Activated T-cell treated with anti-CD3 and anti-CD28 coated beads, Interleukin-2, amount 50 U/mL, for 72 hours (primary cell): ENCODE measurements at regions not wholly inside any gene's neighbourhood (a gene's known extent, or its start where the extent isn't known, plus 50 kb on each side); places are given as distances from the start of the nearest gene placed in this dataset.

Source experiments
- ATAC-seq, 2 donors: fragments of 150-1000 bp; cut with Tn5 transposase; replicated peaks in 1 of 2; 2 replicates each; pipeline ENCODE4 v1.10.0; 2021; ENCODE audit warnings: moderate library complexity in 2 of 2, mild to moderate bottlenecking in 1 of 2
- DNase-seq, 2 donors: peaks; one replicate each; pipeline ENCODE4 v3.0.0; 2021 to 2022; ENCODE audit warnings: mixed read lengths in 1 of 2
- H3K27ac Mint-ChIP-seq: one replicate; pipeline ENCODE4 v1.8.0; 2022; ENCODE audit warnings: mild to moderate bottlenecking, moderate library complexity, mixed read lengths
- H3K27me3 Mint-ChIP-seq: one replicate; pipeline ENCODE4 v1.8.0; 2022; ENCODE audit warnings: low read depth, mixed read lengths
- H3K36me3 Mint-ChIP-seq, 2 donors: one replicate each; pipeline ENCODE4 v1.8.0; 2022; ENCODE audit warnings: mixed read lengths in 2 of 2, mild to moderate bottlenecking in 1 of 2; ENCODE audit not compliant: insufficient read depth in 2 of 2
- H3K4me1 Mint-ChIP-seq: one replicate; pipeline ENCODE4 v1.8.0; 2022; ENCODE audit warnings: low read depth, mixed read lengths
- H3K4me3 Mint-ChIP-seq, 2 donors: one replicate each; pipeline ENCODE4 v1.8.0; 2022; ENCODE audit warnings: mild to moderate bottlenecking in 2 of 2, mixed read lengths in 2 of 2, moderate library complexity in 2 of 2
- H3K9me3 Mint-ChIP-seq, 2 donors: one replicate each; pipeline ENCODE4 v1.8.0; 2022; ENCODE audit warnings: mixed read lengths in 2 of 2

DNA sequence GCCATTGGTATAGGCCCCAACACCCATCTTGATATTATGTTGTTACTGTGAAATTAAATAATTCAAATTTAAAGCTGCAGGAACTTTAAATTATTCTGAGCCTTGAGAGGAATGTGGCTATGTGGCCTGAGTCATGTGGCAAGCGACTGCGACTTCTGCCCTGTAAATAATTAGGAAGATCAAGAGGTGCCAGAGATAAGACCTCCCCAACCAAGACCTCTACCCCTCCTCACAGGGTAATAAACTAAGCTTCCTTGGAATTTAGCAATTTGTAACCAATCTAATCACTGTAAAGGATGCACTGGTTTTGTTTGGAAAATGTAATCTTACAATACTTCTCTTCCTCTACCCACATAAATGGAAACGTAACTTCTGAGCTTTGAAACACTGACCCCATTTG, 501.9 kb downstream of the RAPGEF2 start:
- Mint-ChIP-seq H3K9me3 (peaks cover 0 to 5% of the 10 kb centered on the region in 2 donors), H3K36me3 (no peaks in the 10 kb centered on the region), H3K4me1 (no peaks in the 10 kb centered on the region), H3K27ac (no peak overlapping the region), H3K27me3 (no peaks in the 10 kb centered on the region), H3K4me3 (no peak overlapping the region)
- DNase-seq (no peak), ATAC-seq (no peak)

DNA sequence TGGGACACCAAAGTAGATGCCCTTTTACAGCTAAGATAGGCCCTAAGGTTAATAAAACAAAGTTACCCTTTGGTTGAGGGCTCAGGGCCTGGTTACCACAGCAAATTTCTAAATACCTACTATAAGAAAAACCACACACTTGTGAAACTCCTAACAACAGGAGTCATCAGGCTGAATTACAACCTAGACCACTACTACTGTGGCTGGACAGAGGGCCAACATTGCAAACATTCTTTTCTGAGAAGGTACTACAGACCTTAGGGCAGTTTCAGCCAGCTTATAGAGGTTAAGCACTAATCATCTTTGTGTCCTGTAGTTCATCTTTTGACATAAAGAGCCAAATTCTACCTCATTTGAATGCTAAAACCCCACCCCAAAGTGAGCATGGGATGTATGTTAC, 504.0 kb downstream of the RAPGEF2 start:
- no peak for ATAC-seq
- no peak overlapping the region for H3K4me3 Mint-ChIP-seq
- H3K27me3 Mint-ChIP-seq = no peaks in the 10 kb centered on the region
- no peaks in the 10 kb centered on the region for H3K36me3 Mint-ChIP-seq
- no peak overlapping the region for H3K27ac Mint-ChIP-seq
- no peak for DNase-seq
- peaks cover 0 to 8% of the 10 kb centered on the region in 2 donors for H3K9me3 Mint-ChIP-seq
- no peaks in the 10 kb centered on the region for H3K4me1 Mint-ChIP-seq

DNA sequence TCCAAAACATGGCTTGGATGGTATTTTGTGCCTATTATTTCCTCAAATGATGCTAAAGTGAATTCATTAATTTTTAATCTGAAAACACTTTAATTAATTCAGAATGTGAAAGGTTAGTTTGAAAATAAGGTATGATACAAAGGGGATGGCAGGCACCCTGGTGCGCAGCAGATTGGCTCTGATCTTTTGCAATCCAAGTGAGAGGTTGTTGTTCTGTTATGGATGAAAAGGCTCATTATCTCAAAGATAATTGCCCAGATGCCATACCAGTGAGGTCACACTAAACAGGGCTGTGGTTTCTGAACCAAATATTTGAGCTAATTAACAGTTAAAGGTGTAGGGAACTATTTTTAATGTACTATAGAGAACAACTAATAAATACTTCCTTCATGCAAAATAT, 504.9 kb downstream of the RAPGEF2 start:
- H3K4me1 Mint-ChIP-seq = no peaks in the 10 kb centered on the region
- no peak for ATAC-seq
- no peak overlapping the region for H3K27ac Mint-ChIP-seq
- no peaks in the 10 kb centered on the region for H3K36me3 Mint-ChIP-seq
- DNase-seq = no peak
- no peaks in the 10 kb centered on the region for H3K27me3 Mint-ChIP-seq
- H3K4me3 Mint-ChIP-seq = no peak overlapping the region
- peaks cover 2 to 13% of the 10 kb centered on the region in 2 donors for H3K9me3 Mint-ChIP-seq

DNA sequence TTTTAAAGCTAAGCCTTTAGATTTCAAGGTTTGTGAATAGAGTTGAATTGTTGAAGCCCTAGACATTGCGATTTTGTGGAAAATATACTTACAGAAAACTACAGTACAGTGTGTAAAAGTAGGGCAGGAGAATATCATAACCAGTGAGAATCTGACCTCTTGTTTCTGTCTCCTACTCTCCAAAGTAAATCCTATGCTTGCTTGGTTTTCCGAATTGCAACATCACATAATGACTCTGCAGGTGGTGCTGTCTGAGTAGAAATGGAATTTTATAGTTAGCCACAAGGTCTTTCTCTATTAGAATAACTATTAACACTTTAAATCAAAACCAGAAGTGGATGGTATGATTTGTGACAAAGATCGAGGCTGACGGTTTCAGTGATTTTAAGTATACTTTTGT, 505.6 kb downstream of the RAPGEF2 start:
- no peaks in the 10 kb centered on the region for H3K27me3 Mint-ChIP-seq
- no peaks in the 10 kb centered on the region for H3K4me1 Mint-ChIP-seq
- no peak for DNase-seq
- no peak overlapping the region for H3K27ac Mint-ChIP-seq
- peaks cover 2 to 13% of the 10 kb centered on the region in 2 donors for H3K9me3 Mint-ChIP-seq
- H3K4me3 Mint-ChIP-seq = no peak overlapping the region
- no peak for ATAC-seq
- H3K36me3 Mint-ChIP-seq = no peaks in the 10 kb centered on the region

DNA sequence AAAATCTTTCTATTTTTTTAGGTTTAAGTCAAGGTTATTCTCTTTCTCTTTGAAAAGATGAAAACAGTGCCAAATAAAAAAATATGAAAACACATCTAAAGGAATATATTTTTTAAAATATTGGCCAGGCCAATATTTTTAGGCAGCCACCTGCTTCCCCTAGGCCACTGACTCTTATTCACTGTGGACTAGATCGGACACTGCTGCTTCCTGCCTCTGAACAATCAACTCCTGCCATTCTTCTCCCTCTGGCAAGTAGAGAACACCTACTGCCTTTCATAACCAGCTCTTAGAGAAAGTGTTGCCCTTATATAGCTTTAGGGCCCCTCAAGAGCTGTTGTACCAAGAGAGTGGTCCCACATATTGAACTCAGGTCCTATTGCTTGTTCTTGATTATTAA, 529.2 kb downstream of the RAPGEF2 start:
- ATAC-seq = no peak
- H3K4me3 Mint-ChIP-seq = no peak overlapping the region
- no peak for DNase-seq
- H3K9me3 Mint-ChIP-seq = peaks cover 0 to 6% of the 10 kb centered on the region in 2 donors
- no peak overlapping the region for H3K27ac Mint-ChIP-seq
- H3K4me1 Mint-ChIP-seq = no peaks in the 10 kb centered on the region
- H3K27me3 Mint-ChIP-seq = no peaks in the 10 kb centered on the region
- no peaks in the 10 kb centered on the region for H3K36me3 Mint-ChIP-seq

DNA sequence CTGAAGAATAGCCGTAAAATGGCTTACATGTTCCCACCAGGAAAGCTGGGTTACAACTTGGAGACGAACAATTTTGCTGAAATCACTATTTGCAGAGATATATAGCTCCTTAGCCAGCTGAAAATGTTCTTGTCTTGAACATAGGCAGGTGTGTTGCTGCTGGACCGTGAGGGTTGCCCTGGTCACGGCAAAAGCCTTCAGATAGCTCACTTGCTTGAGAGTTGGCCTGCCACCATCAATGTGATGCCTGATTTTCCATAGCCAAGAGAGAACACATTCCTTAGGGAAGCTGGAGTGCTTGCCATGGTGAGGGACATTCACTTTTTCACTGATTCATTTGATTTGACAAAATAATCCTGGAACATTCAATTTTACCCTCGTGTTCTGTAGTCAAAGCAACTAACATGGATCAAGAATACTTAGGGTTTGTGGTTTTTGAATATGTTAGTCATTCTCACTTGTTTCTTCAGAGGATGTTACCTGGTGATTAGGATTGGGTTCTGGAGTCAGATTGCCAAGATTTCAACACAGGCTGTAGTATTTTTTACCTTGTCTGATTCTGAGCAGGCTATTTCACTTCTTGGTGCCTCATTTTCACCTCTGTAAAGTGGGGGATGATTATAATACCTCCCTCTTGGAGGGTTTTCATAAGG, 536.9 kb downstream of the RAPGEF2 start:
- no peaks in the 10 kb centered on the region for H3K36me3 Mint-ChIP-seq
- DNase-seq (no peak), ATAC-seq (no peak)
- H3K27ac Mint-ChIP-seq = no peak overlapping the region
- H3K9me3 Mint-ChIP-seq = peaks cover 7% of the 10 kb centered on the region in 2 donors
- no peaks in the 10 kb centered on the region for H3K4me1 Mint-ChIP-seq
- H3K27me3 Mint-ChIP-seq = no peaks in the 10 kb centered on the region
- no peak overlapping the region for H3K4me3 Mint-ChIP-seq

DNA sequence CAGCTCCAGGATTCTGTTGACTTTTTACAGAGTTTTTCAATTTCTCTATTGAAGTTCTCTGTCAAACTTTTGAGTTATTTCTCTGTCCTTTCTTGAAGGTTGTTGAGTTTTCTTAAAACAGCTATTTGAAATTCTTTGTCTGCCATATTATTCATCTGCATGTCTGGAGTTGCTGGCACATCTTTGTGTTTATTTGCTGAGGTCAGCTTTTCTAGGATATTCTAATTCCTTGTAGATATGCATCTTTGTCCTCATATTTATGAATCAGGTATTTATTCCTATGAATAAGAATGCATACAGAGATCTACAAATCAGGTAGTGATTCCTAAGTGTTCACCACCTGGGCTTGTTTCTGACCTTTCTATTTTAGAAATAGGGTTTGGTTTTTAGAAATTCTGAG, 546.4 kb downstream of the RAPGEF2 start:
- H3K27ac Mint-ChIP-seq = no peak overlapping the region
- DNase-seq = no peak
- H3K4me1 Mint-ChIP-seq = no peaks in the 10 kb centered on the region
- no peaks in the 10 kb centered on the region for H3K36me3 Mint-ChIP-seq
- ATAC-seq = no peak
- H3K27me3 Mint-ChIP-seq = no peaks in the 10 kb centered on the region
- peaks cover 5 to 8% of the 10 kb centered on the region in 2 donors for H3K9me3 Mint-ChIP-seq
- H3K4me3 Mint-ChIP-seq = no peak overlapping the region

DNA sequence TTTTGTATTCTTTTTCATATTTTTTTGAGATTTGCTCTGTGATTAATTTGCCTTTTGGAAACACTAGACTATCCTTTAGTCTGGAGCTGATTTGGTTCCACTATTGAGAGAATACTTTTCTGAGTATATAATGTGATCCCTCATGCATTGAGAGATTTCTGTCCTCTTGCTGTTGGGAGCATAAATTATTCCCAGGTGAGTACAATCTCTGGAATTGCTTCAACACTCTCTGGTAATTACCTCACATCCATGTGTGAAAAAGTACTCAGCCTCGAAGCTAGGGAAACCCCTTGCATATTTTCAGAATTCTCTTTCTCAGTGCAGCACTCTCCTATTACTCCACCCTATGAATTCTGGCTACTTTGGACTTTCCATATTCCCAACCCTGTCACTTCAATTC, 550.0 kb downstream of the RAPGEF2 start:
- H3K27me3 Mint-ChIP-seq = no peaks in the 10 kb centered on the region
- no peaks in the 10 kb centered on the region for H3K4me1 Mint-ChIP-seq
- H3K27ac Mint-ChIP-seq = no peak overlapping the region
- no peaks in the 10 kb centered on the region for H3K36me3 Mint-ChIP-seq
- H3K4me3 Mint-ChIP-seq = no peak overlapping the region
- ATAC-seq (no peak), DNase-seq (no peak)
- peaks cover 2 to 8% of the 10 kb centered on the region in 2 donors for H3K9me3 Mint-ChIP-seq

DNA sequence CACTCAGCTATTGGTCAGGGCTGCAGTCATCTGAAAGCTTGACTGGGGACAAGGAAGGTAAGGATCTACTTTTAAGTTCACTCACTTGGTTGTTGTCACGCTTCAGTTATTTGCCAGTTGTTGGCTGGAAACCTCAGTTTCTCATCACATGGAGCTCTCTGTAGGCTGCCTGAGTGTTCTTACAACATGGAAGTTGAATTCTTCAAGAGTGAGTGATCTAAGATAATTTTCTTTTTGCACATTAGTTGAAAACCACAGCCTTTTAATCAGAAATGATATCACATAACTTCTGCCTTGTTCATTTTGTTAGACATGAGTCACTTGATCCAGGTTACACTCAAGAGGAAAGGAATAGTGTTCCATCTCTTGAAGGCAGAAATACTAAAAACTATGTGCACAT, 552.7 kb downstream of the RAPGEF2 start:
- DNase-seq = no peak
- H3K9me3 Mint-ChIP-seq = peaks cover under 1 to 2% of the 10 kb centered on the region in 2 donors
- no peak for ATAC-seq
- no peak overlapping the region for H3K27ac Mint-ChIP-seq
- no peak overlapping the region for H3K4me3 Mint-ChIP-seq
- H3K27me3 Mint-ChIP-seq = no peaks in the 10 kb centered on the region
- no peaks in the 10 kb centered on the region for H3K4me1 Mint-ChIP-seq
- no peaks in the 10 kb centered on the region for H3K36me3 Mint-ChIP-seq

DNA sequence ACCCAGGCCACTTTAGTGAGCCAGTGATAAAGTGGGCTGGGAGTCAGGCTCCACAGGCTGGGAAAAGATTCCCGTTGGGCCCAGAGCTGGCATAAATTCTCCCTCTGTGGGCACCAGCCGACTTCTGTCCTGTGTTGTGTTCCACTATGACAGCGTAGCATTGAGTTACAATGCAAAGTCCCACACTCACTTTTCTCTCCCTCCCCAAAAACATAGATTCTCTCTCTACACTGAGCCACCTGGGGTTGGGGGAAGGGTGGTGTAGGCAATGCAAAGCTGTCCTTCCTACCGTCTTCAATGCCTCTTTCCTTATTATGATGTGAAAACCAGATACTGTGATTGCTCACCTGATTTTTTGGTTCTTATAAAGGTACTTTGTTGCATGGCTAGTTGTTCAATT, 566.2 kb downstream of the RAPGEF2 start:
- H3K27ac Mint-ChIP-seq = no peak overlapping the region
- H3K36me3 Mint-ChIP-seq = no peaks in the 10 kb centered on the region
- H3K9me3 Mint-ChIP-seq = peaks cover 3 to 11% of the 10 kb centered on the region in 2 donors
- no peaks in the 10 kb centered on the region for H3K4me1 Mint-ChIP-seq
- no peak overlapping the region for H3K4me3 Mint-ChIP-seq
- DNase-seq (no peak), ATAC-seq (no peak)
- H3K27me3 Mint-ChIP-seq = no peaks in the 10 kb centered on the region

DNA sequence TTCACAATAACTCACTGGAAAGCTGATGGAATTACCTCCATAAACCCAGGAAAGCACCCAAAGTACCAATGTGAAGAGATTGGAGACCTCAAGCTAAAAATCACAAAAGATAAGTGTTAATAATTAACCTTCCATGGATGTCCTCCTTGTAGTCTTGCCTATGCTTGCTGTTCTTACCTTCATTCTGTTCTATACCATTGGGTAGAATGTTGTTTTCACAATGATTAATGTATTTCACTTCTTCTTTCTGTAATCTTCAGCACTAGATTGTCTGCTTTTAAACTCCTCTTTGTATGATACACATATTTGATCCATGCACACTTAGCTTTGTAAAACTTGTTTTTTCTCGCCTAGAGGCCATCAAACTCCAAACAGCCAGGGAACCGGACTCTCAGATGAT, 570.3 kb downstream of the RAPGEF2 start:
- DNase-seq = no peak
- H3K9me3 Mint-ChIP-seq = peaks cover 2 to 3% of the 10 kb centered on the region in 2 donors
- H3K36me3 Mint-ChIP-seq = no peaks in the 10 kb centered on the region
- no peaks in the 10 kb centered on the region for H3K27me3 Mint-ChIP-seq
- no peaks in the 10 kb centered on the region for H3K4me1 Mint-ChIP-seq
- no peak overlapping the region for H3K4me3 Mint-ChIP-seq
- no peak for ATAC-seq
- H3K27ac Mint-ChIP-seq = no peak overlapping the region

DNA sequence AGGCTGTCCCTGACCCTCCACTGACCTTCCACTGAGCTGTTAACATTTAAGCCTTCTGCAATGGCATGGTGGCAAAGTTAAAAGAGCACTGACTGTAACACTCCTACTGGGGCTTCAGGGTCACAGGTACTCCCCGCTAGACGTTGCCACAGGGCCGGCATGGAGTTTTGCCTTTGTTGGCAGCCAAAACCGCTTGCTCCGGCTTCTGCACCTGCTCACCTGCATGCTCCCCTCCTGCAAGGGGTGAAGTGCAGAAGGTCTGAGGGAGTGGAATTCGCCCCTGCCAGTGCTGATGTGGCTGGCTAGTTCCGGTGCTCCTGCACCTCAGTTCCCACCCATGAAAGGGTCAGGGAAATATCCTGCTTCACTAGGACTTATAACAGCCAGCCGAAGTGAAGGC, 571.4 kb downstream of the RAPGEF2 start:
- no peaks in the 10 kb centered on the region for H3K27me3 Mint-ChIP-seq
- no peak overlapping the region for H3K4me3 Mint-ChIP-seq
- DNase-seq = no peak
- no peak overlapping the region for H3K27ac Mint-ChIP-seq
- no peaks in the 10 kb centered on the region for H3K4me1 Mint-ChIP-seq
- peaks cover 1 to 3% of the 10 kb centered on the region in 2 donors for H3K9me3 Mint-ChIP-seq
- no peaks in the 10 kb centered on the region for H3K36me3 Mint-ChIP-seq
- no peak for ATAC-seq

DNA sequence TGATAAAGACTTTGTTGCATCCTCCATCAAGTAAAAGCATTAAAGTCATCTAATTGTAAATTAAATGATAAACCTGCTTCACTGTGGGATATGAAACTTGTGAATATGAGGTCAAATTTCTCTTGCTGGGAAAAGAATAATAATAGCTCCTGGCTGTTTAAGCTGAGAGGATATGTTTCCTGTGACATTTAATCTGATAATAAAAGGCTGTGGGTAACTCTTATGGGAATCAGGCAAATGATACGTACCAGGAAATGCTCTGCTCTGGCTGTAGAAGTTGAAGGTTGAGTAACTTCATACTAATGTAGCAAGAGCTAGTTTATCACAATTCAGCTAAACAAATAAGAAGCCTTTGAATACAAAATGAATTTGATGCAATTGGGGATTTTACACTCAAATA, 574.6 kb downstream of the RAPGEF2 start:
- H3K27ac Mint-ChIP-seq = no peak overlapping the region
- H3K4me1 Mint-ChIP-seq = no peaks in the 10 kb centered on the region
- no peaks in the 10 kb centered on the region for H3K27me3 Mint-ChIP-seq
- no peak for ATAC-seq
- DNase-seq = no peak
- H3K4me3 Mint-ChIP-seq = no peak overlapping the region
- peaks cover 2 to 7% of the 10 kb centered on the region in 2 donors for H3K9me3 Mint-ChIP-seq
- H3K36me3 Mint-ChIP-seq = no peaks in the 10 kb centered on the region

DNA sequence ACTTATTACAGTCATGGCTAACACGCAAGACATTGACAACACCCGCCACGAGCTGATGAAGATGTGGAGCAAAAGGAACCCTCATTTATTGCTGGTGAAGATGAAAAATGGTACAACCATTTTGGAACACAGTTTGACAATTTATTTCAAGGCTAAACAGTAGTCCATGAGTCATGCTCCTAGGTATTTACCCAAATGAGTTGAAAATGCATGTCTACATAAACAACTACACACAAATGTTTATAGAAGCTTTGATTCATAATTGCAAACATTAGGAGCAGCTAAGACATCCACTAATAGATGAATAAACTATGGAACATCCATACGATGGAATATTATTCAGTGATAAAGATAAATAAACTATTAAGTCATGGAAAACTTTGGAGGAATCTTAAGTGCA, 580.1 kb downstream of the RAPGEF2 start:
- Mint-ChIP-seq H3K4me3 (no peak overlapping the region), H3K9me3 (peaks cover 4 to 10% of the 10 kb centered on the region in 2 donors), H3K27ac (no peak overlapping the region), H3K27me3 (no peaks in the 10 kb centered on the region), H3K4me1 (no peaks in the 10 kb centered on the region), H3K36me3 (peaks cover 0 to 3% of the 10 kb centered on the region in 2 donors)
- DNase-seq = no peak
- no peak for ATAC-seq
